Esophagus squamous epithelium (tissue), 4 donors: ENCODE measurements at regions not wholly inside any gene's neighbourhood (a gene's known extent, or its start where the extent isn't known, plus 50 kb on each side); places are given as distances from the start of the nearest gene placed in this dataset.

Experiments used
- CTCF ChIP-seq, 6 experiments: fragments of 450-650 bp in 4 of 6; fragments of 200-600 bp in 2 of 6; sonication (generic) in 2 of 6; IDR thresholded peaks; one replicate each; pipeline ENCODE4 v1.5.1; 2016 to 2019; ENCODE audit warnings: antibody characterized with exemption in 6 of 6, mild to moderate bottlenecking in 4 of 6, moderate library complexity in 4 of 6
- POLR2A ChIP-seq, 4 donors: fragments of 450-650 bp; IDR thresholded peaks; one replicate each; pipeline ENCODE4 v1.6.1; 2017; ENCODE audit warnings: antibody characterized with exemption in 4 of 4, mild to moderate bottlenecking in 4 of 4, moderate library complexity in 3 of 4

GRCh38 chr13:111886217-111886945 lies 180.6 kb upstream of the SOX1 start:
- no peak for TF ChIP-seq CTCF (IDR thresholded peaks at IDR 0.05)
- TF ChIP-seq POLR2A (IDR thresholded peaks at IDR 0.05) = no peak
